Fibroblast of lung (primary cell): ENCODE measurements at regions not wholly inside any gene's neighbourhood (a gene's known extent, or its start where the extent isn't known, plus 50 kb on each side); places are given as distances from the start of the nearest gene placed in this dataset.

ENCODE experiments used
- DNase-seq, 2 donors: peaks; one replicate each; pipeline versions ENCODE4 v3.0.0 to v3.0.0-alpha.2; 2010; ENCODE audit warnings: low read depth in 2 of 2
- H2AFZ ChIP-seq: 2 replicates; pipeline ENCODE4 v1.5.1; 2012; ENCODE audit warnings: low read length, control low read depth, inconsistent platforms
- H3K27ac ChIP-seq: 2 replicates; pipeline ENCODE4 v1.5.1; 2011; ENCODE audit warnings: low read length, control low read depth; ENCODE audit not compliant: insufficient read depth
- H3K27me3 ChIP-seq: 2 replicates; pipeline ENCODE4 v1.5.1; 2011; ENCODE audit warnings: mild to moderate bottlenecking, low read length; ENCODE audit not compliant: control insufficient read depth, insufficient read depth
- H3K36me3 ChIP-seq: 2 replicates; pipeline ENCODE4 v1.5.1; 2011; ENCODE audit warnings: low read length; ENCODE audit not compliant: control insufficient read depth, insufficient read depth
- H3K4me1 ChIP-seq: 2 replicates; pipeline ENCODE4 v1.5.1; 2011; ENCODE audit warnings: low read length; ENCODE audit not compliant: control insufficient read depth, insufficient read depth; ENCODE audit errors: extremely low read depth
- H3K4me2 ChIP-seq: 2 replicates; pipeline ENCODE4 v1.5.1; 2011; ENCODE audit warnings: low read length, control low read depth; ENCODE audit not compliant: insufficient read depth; ENCODE audit errors: extremely low read depth
- H3K4me3 ChIP-seq, 4 experiments: fragments of 200-600 bp in 1 of 4; sonication (generic) in 1 of 4; replicated peaks in 1 of 4; 2 replicates each; pipeline ENCODE4 v1.5.1; 2011 to 2016; ENCODE audit warnings: low read length in 4 of 4, low read depth in 3 of 4, mild to moderate bottlenecking in 3 of 4, control low read depth in 2 of 4, inconsistent platforms in 1 of 4, mixed read lengths in 1 of 4; ENCODE audit not compliant: insufficient read depth in 1 of 4; ENCODE audit errors: control extremely low read depth in 1 of 4
- H3K79me2 ChIP-seq: 2 replicates; pipeline ENCODE4 v1.5.1; 2012; ENCODE audit warnings: mild to moderate bottlenecking, low read length, inconsistent platforms; ENCODE audit not compliant: control insufficient read depth, insufficient read depth
- H3K9ac ChIP-seq: 2 replicates; pipeline ENCODE4 v1.5.1; 2011; ENCODE audit warnings: mild to moderate bottlenecking, low read length, control low read depth; ENCODE audit not compliant: insufficient read depth
- H3K9me3 ChIP-seq: 2 replicates; pipeline ENCODE4 v1.5.1; 2012; ENCODE audit warnings: low read depth, low read length; ENCODE audit not compliant: control insufficient read depth, insufficient read depth
- H4K20me1 ChIP-seq: 2 replicates; pipeline ENCODE4 v1.5.1; 2011; ENCODE audit warnings: low read length; ENCODE audit not compliant: control insufficient read depth, insufficient read depth; ENCODE audit errors: extremely low read depth
- EZH2 ChIP-seq: IDR thresholded peaks from 2 replicates; pipeline ENCODE4 v1.5.1; 2012; ENCODE audit warnings: low read length, control low read depth, mild to moderate bottlenecking; ENCODE audit errors: missing control alignments
- TF ChIP-seq, protein P1 (sequence below), 2 donors: IDR thresholded peaks in 1 of 2; conservative IDR thresholded peaks in 1 of 2; 1 replicate in 1 of 2; 2 replicates in 1 of 2; pipeline ENCODE4 v1.5.1; 2011 to 2012; ENCODE audit warnings: low read length in 2 of 2, control low read depth in 1 of 2, inconsistent platforms in 1 of 2, low read depth in 1 of 2, mild to moderate bottlenecking in 1 of 2

DNA sequence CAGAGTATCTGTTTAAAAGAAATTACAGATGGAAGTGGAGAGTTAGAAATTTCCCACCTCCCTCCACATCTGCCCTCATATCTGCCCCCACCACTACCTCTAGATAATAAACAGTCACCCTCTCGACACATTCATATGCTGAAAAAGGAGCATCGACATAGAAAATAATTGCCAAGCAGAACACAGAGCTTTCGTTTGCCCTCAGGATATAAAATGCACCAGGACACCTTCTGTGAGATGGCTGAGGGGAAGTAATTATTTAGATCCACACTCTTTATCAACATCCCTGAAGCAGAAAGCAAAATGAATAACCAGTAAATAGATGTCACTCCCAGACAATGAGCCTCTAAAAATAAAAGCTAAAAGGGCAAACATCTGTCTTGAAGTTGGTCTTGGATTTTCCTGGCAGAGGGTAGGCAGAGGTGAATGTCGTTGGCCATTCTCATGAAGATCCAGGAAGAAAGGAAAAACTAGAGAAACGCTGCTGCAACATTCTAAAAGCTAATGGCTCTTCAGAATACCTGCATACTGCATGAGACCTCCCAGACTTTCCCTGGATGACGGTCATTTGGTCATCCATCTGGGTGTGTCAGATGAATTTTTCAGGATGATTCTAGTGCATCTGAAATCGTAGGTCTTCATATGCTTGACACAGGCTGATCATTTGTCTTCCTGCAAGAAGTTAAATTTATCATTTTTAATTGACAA lies 527.5 kb downstream of the RFC3 start:
- Histone ChIP-seq H3K79me2 (no peaks in the 10 kb centered on the region), H2AFZ (no peak overlapping the region), H3K9ac (no peak overlapping the region), H3K36me3 (no peaks in the 10 kb centered on the region), H3K27me3 (no peaks in the 10 kb centered on the region), H3K4me3 (no peak overlapping the region), H3K4me2 (no peak overlapping the region), H3K27ac (no peak overlapping the region), H3K4me1 (peaks cover 4% of the 10 kb centered on the region), H4K20me1 (no peaks in the 10 kb centered on the region), H3K9me3 (no peaks in the 10 kb centered on the region)
- DNase-seq: no peak
- no peak for TF ChIP-seq EZH2
- TF ChIP-seq, protein P1, sequence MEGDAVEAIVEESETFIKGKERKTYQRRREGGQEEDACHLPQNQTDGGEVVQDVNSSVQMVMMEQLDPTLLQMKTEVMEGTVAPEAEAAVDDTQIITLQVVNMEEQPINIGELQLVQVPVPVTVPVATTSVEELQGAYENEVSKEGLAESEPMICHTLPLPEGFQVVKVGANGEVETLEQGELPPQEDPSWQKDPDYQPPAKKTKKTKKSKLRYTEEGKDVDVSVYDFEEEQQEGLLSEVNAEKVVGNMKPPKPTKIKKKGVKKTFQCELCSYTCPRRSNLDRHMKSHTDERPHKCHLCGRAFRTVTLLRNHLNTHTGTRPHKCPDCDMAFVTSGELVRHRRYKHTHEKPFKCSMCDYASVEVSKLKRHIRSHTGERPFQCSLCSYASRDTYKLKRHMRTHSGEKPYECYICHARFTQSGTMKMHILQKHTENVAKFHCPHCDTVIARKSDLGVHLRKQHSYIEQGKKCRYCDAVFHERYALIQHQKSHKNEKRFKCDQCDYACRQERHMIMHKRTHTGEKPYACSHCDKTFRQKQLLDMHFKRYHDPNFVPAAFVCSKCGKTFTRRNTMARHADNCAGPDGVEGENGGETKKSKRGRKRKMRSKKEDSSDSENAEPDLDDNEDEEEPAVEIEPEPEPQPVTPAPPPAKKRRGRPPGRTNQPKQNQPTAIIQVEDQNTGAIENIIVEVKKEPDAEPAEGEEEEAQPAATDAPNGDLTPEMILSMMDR (conservative IDR thresholded peaks at IDR 0.05 in 1 of 2, IDR thresholded peaks at IDR 0.05 in 1 of 2; ENCODE audit: low read depth in 1 of 2, low read length in 2 of 2): no peak

- no peaks in the 10 kb centered on the region for H3K36me3 ChIP-seq
- H2AFZ ChIP-seq: no peak overlapping the region
- H3K9ac ChIP-seq: no peak overlapping the region
- H3K4me2 ChIP-seq: no peak overlapping the region
- DNase-seq: peak in 1 of 2 donors; percentile 72
- no peaks in the 10 kb centered on the region for H4K20me1 ChIP-seq
- no peaks in the 10 kb centered on the region for H3K79me2 ChIP-seq
- H3K27me3 ChIP-seq: no peaks in the 10 kb centered on the region
- no peak overlapping the region for H3K4me3 ChIP-seq
- H3K9me3 ChIP-seq: no peaks in the 10 kb centered on the region
- TF ChIP-seq EZH2: no peak
- TF ChIP-seq, protein P1 (conservative IDR thresholded peaks at IDR 0.05 in 1 of 2, IDR thresholded peaks at IDR 0.05 in 1 of 2; ENCODE audit: low read depth in 1 of 2, low read length in 2 of 2): no peak
- H3K4me1 ChIP-seq: peaks cover 4% of the 10 kb centered on the region
- H3K27ac ChIP-seq: no peak overlapping the region
Measured at GRCh38 chr13:34346626-34347025, 528.7 kb downstream of the RFC3 start.

DNA sequence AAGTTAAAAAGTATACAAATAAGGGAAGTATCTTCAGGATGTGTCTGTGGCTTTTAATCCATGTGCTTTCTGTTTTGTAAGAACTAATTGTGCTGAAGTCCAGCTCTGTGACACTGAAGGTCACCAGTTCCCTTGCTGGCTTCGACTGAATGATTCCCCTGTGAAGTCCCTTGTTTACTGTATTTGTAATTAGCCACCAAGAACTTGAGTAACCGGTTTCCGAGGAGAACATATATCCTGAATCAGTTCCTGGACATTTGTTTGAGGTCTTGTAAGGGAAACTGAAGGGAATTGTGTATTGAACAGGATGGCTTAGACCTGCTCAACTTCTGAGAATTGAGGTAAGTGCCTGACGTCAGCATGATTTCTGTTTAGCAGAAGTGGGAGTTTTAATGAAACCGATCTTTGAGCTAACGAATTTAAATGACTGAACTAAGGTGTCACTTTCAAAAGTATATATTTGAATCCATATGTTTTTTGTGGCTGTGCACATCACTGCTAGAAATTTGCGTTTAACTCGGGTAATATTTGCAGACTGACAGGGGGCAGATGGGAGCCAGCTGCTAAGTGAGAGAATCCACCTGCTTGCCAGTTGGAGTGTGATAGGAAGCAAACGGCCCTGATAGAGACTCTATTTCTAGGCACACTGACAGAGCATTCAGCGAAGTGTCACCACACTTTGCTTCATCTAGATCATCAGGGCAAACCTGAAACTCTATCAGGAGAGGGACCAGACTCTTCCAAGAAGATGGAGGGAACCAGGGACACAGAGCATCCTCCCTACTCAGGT lies 530.0 kb downstream of the RFC3 start:
- H3K79me2 ChIP-seq: no peaks in the 10 kb centered on the region
- H3K27ac ChIP-seq: no peak overlapping the region
- DNase-seq: no peak
- H3K36me3 ChIP-seq: no peaks in the 10 kb centered on the region
- H2AFZ ChIP-seq: no peak overlapping the region
- H3K4me1 ChIP-seq: peaks cover 4% of the 10 kb centered on the region
- no peak overlapping the region for H3K9ac ChIP-seq
- no peak for TF ChIP-seq EZH2
- TF ChIP-seq, protein P1 (conservative IDR thresholded peaks at IDR 0.05 in 1 of 2, IDR thresholded peaks at IDR 0.05 in 1 of 2; ENCODE audit: low read depth in 1 of 2, low read length in 2 of 2): no peak
- H3K27me3 ChIP-seq: no peaks in the 10 kb centered on the region
- no peak overlapping the region for H3K4me3 ChIP-seq
- H3K9me3 ChIP-seq: no peaks in the 10 kb centered on the region
- no peaks in the 10 kb centered on the region for H4K20me1 ChIP-seq
- no peak overlapping the region for H3K4me2 ChIP-seq
